ENCODE measurements at regions not wholly inside any gene's neighbourhood (a gene's known extent, or its start where the extent isn't known, plus 50 kb on each side); places are given as distances from the start of the nearest gene placed in this dataset.

DNA sequence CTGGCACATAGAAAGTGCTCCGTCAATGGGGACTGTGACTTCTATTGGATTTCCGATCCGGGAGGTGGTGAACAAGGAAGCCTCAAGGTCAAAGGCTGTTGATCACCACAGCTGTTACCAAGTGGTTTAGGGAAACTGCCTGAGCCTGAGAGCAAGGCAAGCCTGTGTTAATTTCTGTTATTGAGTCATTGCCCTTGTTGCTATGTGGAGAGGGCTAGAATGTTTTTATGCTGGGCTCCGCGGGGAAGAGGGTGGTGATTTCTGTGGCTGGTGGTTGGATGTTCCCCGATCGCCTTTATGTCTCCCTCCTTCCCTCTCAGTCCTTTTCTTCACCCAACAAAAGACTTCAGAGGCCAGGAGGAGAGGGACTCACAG, 108.5 kb upstream of the ALX4 start:
- no peak for TF ChIP-seq CTCF (IDR thresholded peaks at IDR 0.05; ENCODE audit: extremely low read depth, missing control alignments)
- DNase-seq (ENCODE audit: low spot score) = no peak

DNA sequence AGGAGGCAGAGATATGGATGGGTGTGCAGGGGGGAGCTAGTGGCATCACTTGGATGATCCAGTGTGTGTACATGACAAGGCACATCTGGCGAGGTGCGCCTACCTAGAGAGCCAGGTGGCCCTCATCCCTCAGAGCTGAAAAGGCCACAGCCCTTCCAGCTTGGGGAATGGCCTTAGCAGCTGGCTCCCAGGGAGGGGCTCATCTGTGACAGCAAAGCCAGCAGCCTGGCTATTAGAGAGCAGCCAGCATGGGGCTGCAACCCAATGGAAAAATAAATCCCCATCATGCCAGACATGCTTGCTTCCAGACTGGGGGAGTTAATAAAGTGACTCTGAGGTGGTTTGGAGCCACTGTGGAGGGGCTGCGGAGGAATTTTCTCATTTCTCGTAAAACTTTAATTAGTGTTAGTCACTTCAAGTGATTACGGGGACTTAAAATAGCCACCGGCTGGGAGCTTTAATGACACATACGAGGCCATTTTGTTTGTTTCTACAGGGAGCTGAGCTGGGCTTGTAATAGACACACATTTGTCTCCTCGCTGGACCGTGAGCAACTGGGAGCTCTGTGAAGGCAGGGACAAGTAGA, 111.2 kb upstream of the ALX4 start:
- no peak for TF ChIP-seq CTCF (IDR thresholded peaks at IDR 0.05; ENCODE audit: extremely low read depth, missing control alignments)
- no peak for DNase-seq (ENCODE audit: low spot score)

- no peak for TF ChIP-seq CTCF (IDR thresholded peaks at IDR 0.05; ENCODE audit: extremely low read depth, missing control alignments)
- DNase-seq (ENCODE audit: low spot score) = no peak
These were observed 113.3 kb upstream of the ALX4 start for GRCh38 chr11:44423289-44423688.

DNA sequence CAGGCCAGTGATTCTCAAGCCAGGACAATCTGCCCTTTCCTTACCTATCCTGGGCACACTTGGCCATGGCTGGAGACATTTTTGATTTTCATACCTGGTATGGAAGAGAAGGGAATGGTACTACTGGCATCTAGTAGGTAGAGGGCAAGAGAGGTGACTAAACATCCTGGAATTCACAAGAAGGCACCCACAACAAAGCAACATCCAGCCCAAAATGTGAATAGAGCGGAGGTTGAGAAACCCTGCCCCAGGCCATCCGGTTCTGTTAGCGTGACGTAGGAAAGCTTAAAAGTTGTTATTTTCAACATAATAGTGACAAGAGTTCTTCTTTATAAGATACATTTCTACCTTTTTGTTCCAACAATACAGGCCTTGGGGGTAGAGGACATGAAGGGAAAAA, 114.9 kb upstream of the ALX4 start:
- no peak for DNase-seq (ENCODE audit: low spot score)
- TF ChIP-seq CTCF (IDR thresholded peaks at IDR 0.05; ENCODE audit: extremely low read depth, missing control alignments) = no peak

- no peak for DNase-seq (ENCODE audit: low spot score)
- no peak for TF ChIP-seq CTCF (IDR thresholded peaks at IDR 0.05; ENCODE audit: extremely low read depth, missing control alignments)
These were observed 116.2 kb upstream of the ALX4 start for GRCh38 chr11:44426119-44426518.

DNA sequence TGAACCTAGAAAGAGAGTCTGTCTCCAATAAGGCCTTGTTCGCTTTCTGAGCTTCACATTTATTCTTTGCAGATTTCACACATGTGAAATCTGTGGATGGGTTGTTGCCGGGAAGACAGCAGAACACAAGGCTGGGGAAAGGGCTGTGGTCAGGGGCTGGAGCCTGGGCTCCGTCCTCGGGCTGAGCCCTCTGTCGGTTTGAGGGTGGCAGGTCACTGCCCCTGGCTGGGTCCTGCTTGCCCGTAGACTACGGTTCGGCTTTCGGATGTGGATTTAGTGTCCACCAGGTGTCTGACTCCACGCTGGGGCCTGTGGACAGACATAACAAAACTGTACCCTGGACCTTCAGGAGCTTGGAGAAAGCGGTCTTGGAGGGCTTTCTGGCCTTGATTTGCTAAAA, 117.0 kb upstream of the ALX4 start:
- no peak for TF ChIP-seq CTCF (IDR thresholded peaks at IDR 0.05; ENCODE audit: extremely low read depth, missing control alignments)

DNA sequence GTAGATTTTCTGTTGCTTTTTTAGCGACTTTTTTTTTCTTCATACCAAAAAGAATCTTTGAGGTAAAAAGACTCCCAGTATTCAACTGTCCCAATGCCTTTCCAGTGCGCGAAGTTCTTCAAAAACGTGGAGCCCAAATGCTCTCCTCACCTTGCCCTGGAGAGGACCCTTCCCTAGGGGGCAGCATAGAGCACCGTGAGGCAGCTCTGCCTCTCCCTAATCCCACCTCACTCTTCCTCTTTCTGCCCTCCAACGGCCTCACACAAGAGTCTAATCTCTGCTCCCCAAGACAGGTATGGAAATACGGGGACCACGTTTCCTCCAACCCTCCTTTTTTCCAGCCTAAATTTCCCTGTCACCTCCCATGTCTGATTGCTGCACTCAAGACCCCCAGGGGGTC, 117.5 kb upstream of the ALX4 start:
- no peak for TF ChIP-seq CTCF (IDR thresholded peaks at IDR 0.05; ENCODE audit: extremely low read depth, missing control alignments)
- no peak for DNase-seq (ENCODE audit: low spot score)

More for the DNA sequence above, 117.0 kb upstream of the ALX4 start:
- no peak for DNase-seq (ENCODE audit: low spot score)

All from GM20000 (cell line).